ENCODE measurements at regions not wholly inside any gene's neighbourhood (a gene's known extent, or its start where the extent isn't known, plus 50 kb on each side); places are given as distances from the start of the nearest gene placed in this dataset.

- no peak overlapping the region for H2BK5ac ChIP-seq (ENCODE audit: low read length)
- DNase-seq = no peak
- WGBS (ENCODE audit: extremely low coverage, insufficient coverage, low lambda C conversion rate) = no CpG with 5 or more reads among the region's 12 CpGs
These were observed 348.3 kb upstream of the SFSWAP start for GRCh38 chr12:131362291-131363211.

GRCh38 chr12:131363393-131363792 lies 347.5 kb upstream of the SFSWAP start:
- no peak overlapping the region for H2AK5ac ChIP-seq (ENCODE audit: low read length)
- H3K27me3 ChIP-seq (ENCODE audit: insufficient read depth, low read length, poor library complexity) = no peaks in the 10 kb centered on the region
- H3K36me3 ChIP-seq (ENCODE audit: control insufficient read depth, insufficient read depth, low read length) = no peaks in the 10 kb centered on the region
- no peak overlapping the region for H3K4me2 ChIP-seq (ENCODE audit: low read length)
- no peak overlapping the region for H3K4ac ChIP-seq (ENCODE audit: low read depth, low read length)
- H3K79me1 ChIP-seq (ENCODE audit: low read length) = no peaks in the 10 kb centered on the region
- H2BK15ac ChIP-seq (replicated peaks; ENCODE audit: low read depth) = no peak overlapping the region
- H3K56ac ChIP-seq (ENCODE audit: low read length) = no peak overlapping the region
- peak overlapping the region; percentile 24 for H3K23ac ChIP-seq (ENCODE audit: low read length)
- H2BK5ac ChIP-seq (ENCODE audit: low read length) = no peak overlapping the region
- no peak overlapping the region for H3K4me3 ChIP-seq (ENCODE audit: low read length)
- no peak overlapping the region for H2BK120ac ChIP-seq (ENCODE audit: low read depth, low read length)
- no CpG with 5 or more reads among the region's 7 CpGs for WGBS (ENCODE audit: extremely low coverage, insufficient coverage, low lambda C conversion rate)
- no peak overlapping the region for H3K27ac ChIP-seq (ENCODE audit: low read depth, low read length)
- no peak overlapping the region for H4K5ac ChIP-seq (ENCODE audit: low read length)
- no peak overlapping the region for H4K8ac ChIP-seq (ENCODE audit: low read depth, low read length)
- H3K4me1 ChIP-seq (ENCODE audit: control insufficient read depth, low read depth, low read length) = no peaks in the 10 kb centered on the region
- no peak overlapping the region for H3K9ac ChIP-seq (ENCODE audit: low read length)
- no peaks in the 10 kb centered on the region for H3K79me2 ChIP-seq (ENCODE audit: control insufficient read depth, insufficient read depth, low read length)
- no peak overlapping the region for H3K18ac ChIP-seq (ENCODE audit: low read length)
- DNase-seq = no peak

More at GRCh38 chr12:131362291-131363211, 348.3 kb upstream of the SFSWAP start:
- no peak overlapping the region for H3K4me2 ChIP-seq (ENCODE audit: low read length)
- H3K27me3 ChIP-seq (ENCODE audit: insufficient read depth, low read length, poor library complexity) = no peaks in the 10 kb centered on the region
- no peak overlapping the region for H2AK5ac ChIP-seq (ENCODE audit: low read length)
- no peaks in the 10 kb centered on the region for H3K4me1 ChIP-seq (ENCODE audit: control insufficient read depth, low read depth, low read length)
- no peak overlapping the region for H3K4me3 ChIP-seq (ENCODE audit: low read length)
- no peak overlapping the region for H3K9ac ChIP-seq (ENCODE audit: low read length)
- no peak overlapping the region for H2BK15ac ChIP-seq (replicated peaks; ENCODE audit: low read depth)
- no peaks in the 10 kb centered on the region for H3K79me1 ChIP-seq (ENCODE audit: low read length)
- no peaks in the 10 kb centered on the region for H3K36me3 ChIP-seq (ENCODE audit: control insufficient read depth, insufficient read depth, low read length)
- no peak overlapping the region for H3K18ac ChIP-seq (ENCODE audit: low read length)
- H3K56ac ChIP-seq (ENCODE audit: low read length) = no peak overlapping the region
- H3K23ac ChIP-seq (ENCODE audit: low read length) = no peak overlapping the region
- H2BK120ac ChIP-seq (ENCODE audit: low read depth, low read length) = no peak overlapping the region
- H4K8ac ChIP-seq (ENCODE audit: low read depth, low read length) = no peak overlapping the region
- no peak overlapping the region for H4K5ac ChIP-seq (ENCODE audit: low read length)
- no peak overlapping the region for H3K27ac ChIP-seq (ENCODE audit: low read depth, low read length)
- no peaks in the 10 kb centered on the region for H3K79me2 ChIP-seq (ENCODE audit: control insufficient read depth, insufficient read depth, low read length)
- H3K4ac ChIP-seq (ENCODE audit: low read depth, low read length) = no peak overlapping the region

GRCh38 chr12:131363841-131364495 lies 346.9 kb upstream of the SFSWAP start:
- Histone ChIP-seq H3K79me1 (ENCODE audit: low read length) (no peaks in the 10 kb centered on the region), H3K18ac (ENCODE audit: low read length) (no peak overlapping the region), H3K27me3 (ENCODE audit: insufficient read depth, low read length, poor library complexity) (no peaks in the 10 kb centered on the region), H3K4me1 (ENCODE audit: control insufficient read depth, low read depth, low read length) (no peaks in the 10 kb centered on the region), H3K27ac (ENCODE audit: low read depth, low read length) (no peak overlapping the region), H3K4me2 (ENCODE audit: low read length) (no peak overlapping the region), H2BK120ac (ENCODE audit: low read depth, low read length) (no peak overlapping the region), H2BK15ac (replicated peaks; ENCODE audit: low read depth) (no peak overlapping the region), H3K9ac (ENCODE audit: low read length) (no peak overlapping the region), H2BK5ac (ENCODE audit: low read length) (no peak overlapping the region), H3K4ac (ENCODE audit: low read depth, low read length) (no peak overlapping the region), H3K79me2 (ENCODE audit: control insufficient read depth, insufficient read depth, low read length) (no peaks in the 10 kb centered on the region), H3K4me3 (ENCODE audit: low read length) (no peak overlapping the region), H4K8ac (ENCODE audit: low read depth, low read length) (no peak overlapping the region), H3K36me3 (ENCODE audit: control insufficient read depth, insufficient read depth, low read length) (no peaks in the 10 kb centered on the region), H3K23ac (ENCODE audit: low read length) (no peak overlapping the region), H2AK5ac (ENCODE audit: low read length) (no peak overlapping the region), H4K5ac (ENCODE audit: low read length) (no peak overlapping the region), H3K56ac (ENCODE audit: low read length) (no peak overlapping the region)
- no CpG with 5 or more reads among the region's 14 CpGs for WGBS (ENCODE audit: extremely low coverage, insufficient coverage, low lambda C conversion rate)
- DNase-seq = no peak

GRCh38 chr12:131364903-131365820 lies 345.7 kb upstream of the SFSWAP start:
- WGBS (ENCODE audit: extremely low coverage, insufficient coverage, low lambda C conversion rate) = no CpG with 5 or more reads among the region's 12 CpGs
- Histone ChIP-seq H3K4me3 (ENCODE audit: low read length) (no peak overlapping the region), H3K36me3 (ENCODE audit: control insufficient read depth, insufficient read depth, low read length) (no peaks in the 10 kb centered on the region), H3K79me2 (ENCODE audit: control insufficient read depth, insufficient read depth, low read length) (no peaks in the 10 kb centered on the region), H3K27ac (ENCODE audit: low read depth, low read length) (no peak overlapping the region), H3K4me1 (ENCODE audit: control insufficient read depth, low read depth, low read length) (no peaks in the 10 kb centered on the region), H2BK5ac (ENCODE audit: low read length) (no peak overlapping the region), H3K27me3 (ENCODE audit: insufficient read depth, low read length, poor library complexity) (no peaks in the 10 kb centered on the region), H3K4me2 (ENCODE audit: low read length) (no peak overlapping the region), H3K79me1 (ENCODE audit: low read length) (no peaks in the 10 kb centered on the region), H2AK5ac (ENCODE audit: low read length) (no peak overlapping the region), H3K56ac (ENCODE audit: low read length) (no peak overlapping the region), H3K4ac (ENCODE audit: low read depth, low read length) (no peak overlapping the region), H2BK120ac (ENCODE audit: low read depth, low read length) (no peak overlapping the region), H2BK15ac (replicated peaks; ENCODE audit: low read depth) (no peak overlapping the region), H4K8ac (ENCODE audit: low read depth, low read length) (no peak overlapping the region), H3K18ac (ENCODE audit: low read length) (no peak overlapping the region), H4K5ac (ENCODE audit: low read length) (no peak overlapping the region), H3K23ac (ENCODE audit: low read length) (no peak overlapping the region), H3K9ac (ENCODE audit: low read length) (no peak overlapping the region)
- DNase-seq = no peak

- H3K27me3 ChIP-seq (ENCODE audit: insufficient read depth, low read length, poor library complexity) = no peaks in the 10 kb centered on the region
- no peak overlapping the region for H2BK120ac ChIP-seq (ENCODE audit: low read depth, low read length)
- no peak overlapping the region for H3K18ac ChIP-seq (ENCODE audit: low read length)
- WGBS (ENCODE audit: extremely low coverage, insufficient coverage, low lambda C conversion rate) = no CpG with 5 or more reads among the region's 15 CpGs
- no peak overlapping the region for H4K5ac ChIP-seq (ENCODE audit: low read length)
- H3K4me2 ChIP-seq (ENCODE audit: low read length) = no peak overlapping the region
- no peaks in the 10 kb centered on the region for H3K79me1 ChIP-seq (ENCODE audit: low read length)
- no peak overlapping the region for H3K56ac ChIP-seq (ENCODE audit: low read length)
- no peak overlapping the region for H3K23ac ChIP-seq (ENCODE audit: low read length)
- DNase-seq = no peak
- H3K36me3 ChIP-seq (ENCODE audit: control insufficient read depth, insufficient read depth, low read length) = no peaks in the 10 kb centered on the region
- no peak overlapping the region for H2AK5ac ChIP-seq (ENCODE audit: low read length)
- no peak overlapping the region for H3K4ac ChIP-seq (ENCODE audit: low read depth, low read length)
- no peak overlapping the region for H3K27ac ChIP-seq (ENCODE audit: low read depth, low read length)
- H3K9ac ChIP-seq (ENCODE audit: low read length) = no peak overlapping the region
- no peak overlapping the region for H4K8ac ChIP-seq (ENCODE audit: low read depth, low read length)
- H3K4me1 ChIP-seq (ENCODE audit: control insufficient read depth, low read depth, low read length) = no peaks in the 10 kb centered on the region
- H2BK5ac ChIP-seq (ENCODE audit: low read length) = no peak overlapping the region
- no peak overlapping the region for H2BK15ac ChIP-seq (replicated peaks; ENCODE audit: low read depth)
- no peak overlapping the region for H3K4me3 ChIP-seq (ENCODE audit: low read length)
- no peaks in the 10 kb centered on the region for H3K79me2 ChIP-seq (ENCODE audit: control insufficient read depth, insufficient read depth, low read length)
These were observed 345.0 kb upstream of the SFSWAP start for GRCh38 chr12:131365821-131366260.

Measured in mesendoderm (in vitro differentiated cells).